ENCODE measurements at regions not wholly inside any gene's neighbourhood (a gene's known extent, or its start where the extent isn't known, plus 50 kb on each side); places are given as distances from the start of the nearest gene placed in this dataset.

DNA sequence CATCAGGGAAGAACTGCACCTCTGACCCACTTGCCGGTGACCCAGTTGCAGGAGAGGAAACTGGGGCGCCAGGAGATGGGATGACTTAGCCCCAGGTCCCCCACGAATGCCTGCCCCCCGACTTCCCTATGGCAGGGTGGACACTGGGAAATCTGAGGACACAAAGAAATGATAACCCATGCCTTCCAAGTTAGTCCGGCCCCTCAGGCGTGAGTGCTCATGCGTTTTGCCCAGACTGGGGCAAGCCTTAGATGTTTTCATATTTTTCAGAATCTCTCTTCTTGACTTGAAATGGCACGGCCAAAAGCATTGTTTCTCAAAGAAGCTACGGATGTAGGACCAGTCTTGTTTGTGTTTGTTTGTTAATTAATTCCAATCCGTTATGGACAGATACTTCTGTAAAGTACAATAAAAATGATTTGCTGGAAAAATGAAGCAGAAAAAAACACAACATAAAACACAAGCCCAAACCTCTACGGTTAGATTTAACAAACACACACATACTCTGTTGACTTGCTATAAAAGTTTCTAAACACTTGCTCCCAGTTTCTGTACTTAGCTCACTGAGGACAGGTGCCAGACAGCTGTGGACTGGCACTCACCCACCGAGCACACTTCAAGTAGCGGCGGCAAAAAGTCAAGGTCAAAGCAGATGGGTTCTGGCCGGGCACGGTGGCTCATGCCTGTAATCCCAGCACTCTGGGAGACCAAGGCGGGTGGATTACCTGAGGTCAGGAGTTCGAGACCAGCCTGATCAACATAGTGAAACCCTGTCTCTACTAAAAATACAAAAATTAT lies 341.5 kb downstream of the BCOR start:
- WGBS: 83% methylated on average over 18 of the region's 18 CpGs
- no peaks in the 10 kb centered on the region for H3K9me3 ChIP-seq (ENCODE audit: control insufficient read depth in 4 of 4, low read length in 3 of 4)
- no peak for DNase-seq (ENCODE audit: low spot score)
- H3K27ac ChIP-seq (ENCODE audit: low read depth in 1 of 2, low read length in 2 of 2): no peak overlapping the region
- H3K36me3 ChIP-seq (ENCODE audit: control insufficient read depth in 4 of 4, insufficient read depth in 3 of 4, low read depth in 1 of 4, low read length in 3 of 4): no peaks in the 10 kb centered on the region
- H3K4me1 ChIP-seq (ENCODE audit: control insufficient read depth in 4 of 4, insufficient read depth in 4 of 4, low read length in 3 of 4): peaks cover 4 to 25% (median 11%) of the 10 kb centered on the region in 4 donors
- no peaks in the 10 kb centered on the region for H3K27me3 ChIP-seq (ENCODE audit: control insufficient read depth in 4 of 4, insufficient read depth in 4 of 4, low read length in 3 of 4)
- no peak overlapping the region for H3K4me3 ChIP-seq (ENCODE audit: low read depth in 1 of 3, low read length in 3 of 3)
- TF ChIP-seq HNF4G (IDR thresholded peaks at IDR 0.05): no peak
- TF ChIP-seq YY1 (IDR thresholded peaks at IDR 0.05): no peak
- TF ChIP-seq, protein P1, sequence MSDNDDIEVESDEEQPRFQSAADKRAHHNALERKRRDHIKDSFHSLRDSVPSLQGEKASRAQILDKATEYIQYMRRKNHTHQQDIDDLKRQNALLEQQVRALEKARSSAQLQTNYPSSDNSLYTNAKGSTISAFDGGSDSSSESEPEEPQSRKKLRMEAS (IDR thresholded peaks at IDR 0.05): no peak
- no peak for TF ChIP-seq RAD21 (IDR thresholded peaks at IDR 0.05)
- TF ChIP-seq FOXA1 (IDR thresholded peaks at IDR 0.05): no peak
- TF ChIP-seq FOXA2 (IDR thresholded peaks at IDR 0.05): no peak
- no peak for TF ChIP-seq ZBTB33 (IDR thresholded peaks at IDR 0.05)
- TF ChIP-seq ATF3 (IDR thresholded peaks at IDR 0.05): no peak
- no peak for TF ChIP-seq REST (IDR thresholded peaks at IDR 0.05)
- no peak for TF ChIP-seq NR2F2 (IDR thresholded peaks at IDR 0.05)
- TF ChIP-seq TAF1 (conservative IDR thresholded peaks at IDR 0.05): no peak
- no peak for TF ChIP-seq JUND (IDR thresholded peaks at IDR 0.05)
- no peak for TF ChIP-seq CTCF (IDR thresholded peaks at IDR 0.05; ENCODE audit: low read depth, low read length, missing input control)
- TF ChIP-seq EGR1 (IDR thresholded peaks at IDR 0.05; ENCODE audit: low read depth in 2 of 2): no peak
- TF ChIP-seq HNF4A (conservative IDR thresholded peaks at IDR 0.05): no peak
- no peak for TF ChIP-seq GABPA (IDR thresholded peaks at IDR 0.05 in 1 of 2, conservative IDR thresholded peaks at IDR 0.05 in 1 of 2)
- TF ChIP-seq RXRA (IDR thresholded peaks at IDR 0.05): no peak
- TF ChIP-seq SP1 (IDR thresholded peaks at IDR 0.05): no peak
- H3K9ac ChIP-seq (ENCODE audit: low read depth in 1 of 2, low read length in 2 of 2): no peak overlapping the region
